ENCODE measurements at regions not wholly inside any gene's neighbourhood (a gene's known extent, or its start where the extent isn't known, plus 50 kb on each side); places are given as distances from the start of the nearest gene placed in this dataset.

- TF ChIP-seq CTCF (IDR thresholded peaks at IDR 0.05): no peak
- TF ChIP-seq POLR2AphosphoS5 (IDR thresholded peaks at IDR 0.05): no peak
- TF ChIP-seq POLR2A (IDR thresholded peaks at IDR 0.05): no peak
- no peak for TF ChIP-seq EP300 (IDR thresholded peaks at IDR 0.05)
Measured at GRCh38 chr4:126961661-126962060, 671.1 kb upstream of the INTU start.
